CD4-positive, alpha-beta T cell treated with Interleukin-2 at 100 ng/mL for 4 hours (primary cell): ENCODE measurements at regions not wholly inside any gene's neighbourhood (a gene's known extent, or its start where the extent isn't known, plus 50 kb on each side); places are given as distances from the start of the nearest gene placed in this dataset.
"Not testable (repeated sequence)": the region's sequence is repeated elsewhere in the genome, so short reads cannot be mapped to it uniquely, and the experiment has no call there.

Source experiments
- DNase-seq: peaks from one replicate; pipeline ENCODE4 v3.0.0-alpha.2; 2020; ENCODE audit warnings: low spot score

DNA sequence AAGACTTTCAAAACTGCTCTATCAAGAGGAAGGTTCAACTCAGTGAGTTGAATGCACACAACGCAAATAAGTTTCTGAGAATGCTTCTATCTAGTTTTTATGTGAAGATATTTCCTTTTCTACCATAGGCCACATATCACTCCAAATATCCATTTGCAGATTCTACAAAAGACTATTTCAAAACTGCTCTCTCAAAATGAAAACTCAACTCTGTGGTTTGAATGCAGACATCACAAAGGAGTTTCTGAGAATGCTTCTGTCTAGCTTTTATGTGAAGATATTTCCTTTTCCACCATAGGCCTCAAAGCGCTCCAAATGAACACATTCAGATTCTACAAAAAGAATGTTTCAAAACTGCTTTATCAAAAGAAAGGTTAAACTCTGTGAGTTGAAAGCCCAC is 1093.1 kb upstream of the DEFB115 start:
- DNase-seq = not testable (repeated sequence)

DNA sequence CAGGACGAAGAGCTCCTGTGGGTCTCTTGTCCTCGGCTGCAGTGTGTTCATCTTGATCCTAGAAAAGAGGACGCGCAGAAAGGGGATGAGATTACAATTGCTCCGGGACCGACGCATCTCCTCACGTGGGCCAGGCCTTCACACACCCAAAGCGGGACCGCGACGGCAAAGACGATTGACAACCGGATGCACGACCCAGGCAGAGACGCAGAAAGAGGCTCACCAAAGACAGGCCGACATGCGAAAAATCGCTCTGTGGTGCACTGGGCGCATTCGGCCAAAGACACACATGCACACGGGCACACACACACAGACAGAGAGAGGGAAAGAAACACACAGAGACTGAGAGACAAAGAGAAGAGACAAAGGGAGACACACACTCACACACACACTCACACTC is 1089.9 kb upstream of the DEFB115 start:
- no peak for DNase-seq

DNA sequence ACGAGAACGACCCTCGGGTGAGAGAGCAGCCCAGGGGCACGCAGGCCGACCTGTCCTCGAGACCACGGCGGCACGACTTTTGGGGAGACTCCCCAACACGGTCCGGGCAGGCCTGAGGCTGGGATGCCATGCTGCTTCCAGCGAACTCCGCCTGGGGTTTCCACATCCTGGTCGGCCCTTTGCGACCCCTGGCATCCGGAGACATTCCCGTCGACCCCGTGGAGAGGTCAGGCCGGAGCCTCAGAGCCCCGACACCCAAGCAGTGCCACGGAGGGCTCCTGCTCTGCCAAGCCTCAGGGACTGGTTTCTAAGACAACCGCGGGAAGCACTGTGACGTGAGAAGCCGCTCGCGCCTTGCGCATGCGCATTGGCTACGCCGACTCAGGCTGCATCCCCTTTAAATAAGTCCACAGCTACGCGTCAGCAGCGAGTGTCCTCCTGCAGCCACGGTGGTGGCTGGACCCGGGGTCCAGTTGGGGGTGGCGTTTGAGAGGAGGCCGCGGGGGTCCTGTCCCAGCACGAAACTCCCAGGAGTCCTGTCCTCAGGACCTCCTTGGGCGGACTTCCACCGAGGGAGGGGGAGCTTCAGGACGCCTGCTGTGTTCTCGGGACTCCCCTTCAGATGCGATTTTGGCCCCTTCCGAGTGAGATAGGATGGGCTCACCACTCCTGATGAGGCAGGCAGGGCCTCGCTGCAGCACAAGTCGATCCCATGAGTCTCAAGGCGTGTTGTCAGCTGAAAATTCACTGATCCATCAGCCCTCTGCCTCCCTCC is 1089.3 kb upstream of the DEFB115 start:
- DNase-seq = peak; percentile 46

DNA sequence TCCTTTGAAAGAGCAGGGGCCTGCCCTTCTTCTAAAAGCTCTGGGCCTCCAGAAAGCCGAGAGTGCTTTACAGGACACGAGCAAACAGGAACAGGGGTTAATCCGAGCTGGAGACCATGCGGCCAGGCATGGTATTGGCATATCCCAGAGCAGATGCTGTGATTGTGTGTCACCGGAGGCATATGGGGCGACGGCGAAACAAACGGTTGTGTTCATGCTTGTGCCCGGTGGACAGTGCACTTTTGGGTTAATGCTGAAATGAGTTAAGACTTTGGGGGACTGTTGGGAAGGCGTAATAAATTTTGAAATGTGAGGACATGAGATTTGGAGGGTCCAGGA is 1088.7 kb upstream of the DEFB115 start:
- DNase-seq = no peak

DNA sequence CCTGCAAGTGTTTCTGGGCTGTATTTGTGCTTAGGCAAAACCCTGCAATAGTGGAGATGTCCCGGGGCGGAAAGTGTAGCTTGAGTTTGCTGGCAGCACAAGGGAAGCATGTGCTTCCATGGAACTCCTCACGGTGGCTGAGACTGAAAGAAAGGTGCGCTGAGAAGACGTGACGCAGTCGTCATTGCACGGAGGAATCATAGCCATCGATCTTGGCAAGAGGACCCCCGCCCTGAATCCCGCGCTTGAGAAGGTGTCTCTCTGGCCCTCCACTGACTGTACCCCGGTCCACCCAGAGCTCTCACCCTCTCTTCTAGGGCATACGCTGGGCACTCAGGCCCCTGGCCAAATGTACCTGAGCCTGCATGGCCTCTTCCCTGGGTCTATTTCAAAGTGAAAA is 1081.8 kb upstream of the DEFB115 start:
- DNase-seq = no peak

DNA sequence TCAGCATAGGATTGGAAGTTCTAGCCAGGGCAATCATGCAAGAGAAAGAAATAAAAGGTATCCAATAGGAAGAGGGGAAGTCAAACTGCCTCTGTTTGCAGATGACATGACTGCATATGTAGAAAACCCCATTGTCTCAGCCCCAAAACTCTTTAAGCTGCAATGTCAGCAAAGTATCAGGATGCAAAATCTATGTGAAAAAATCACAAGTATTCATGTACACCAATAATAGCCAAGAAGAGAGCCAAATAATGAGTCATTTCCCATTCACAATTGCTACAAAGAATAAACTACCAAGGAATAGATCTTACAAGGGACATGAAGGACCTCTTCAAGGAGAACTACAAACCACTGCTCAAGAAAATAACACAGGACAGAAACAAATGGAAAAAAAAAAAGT is 1074.3 kb upstream of the DEFB115 start:
- not testable (repeated sequence) for DNase-seq

DNA sequence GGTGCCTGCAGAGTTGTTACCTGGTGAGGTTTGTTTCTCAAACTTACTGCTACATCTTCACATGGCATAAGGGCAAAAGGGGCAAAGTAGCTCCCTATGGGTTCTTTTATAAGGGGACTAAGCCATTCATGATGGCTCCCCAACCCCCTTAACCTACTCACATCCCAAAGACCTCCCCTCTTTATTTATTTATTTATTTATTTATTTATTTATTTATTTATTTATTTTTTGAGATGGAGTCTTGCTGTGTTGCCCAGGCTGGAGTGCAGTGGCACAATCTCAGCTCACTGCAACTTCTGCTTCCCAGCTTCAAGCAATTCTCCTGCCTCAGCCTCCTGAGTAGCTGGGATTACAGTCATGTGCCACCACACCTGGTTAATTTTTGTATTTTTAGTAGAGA is 1065.7 kb upstream of the DEFB115 start:
- DNase-seq = not testable (repeated sequence)

DNA sequence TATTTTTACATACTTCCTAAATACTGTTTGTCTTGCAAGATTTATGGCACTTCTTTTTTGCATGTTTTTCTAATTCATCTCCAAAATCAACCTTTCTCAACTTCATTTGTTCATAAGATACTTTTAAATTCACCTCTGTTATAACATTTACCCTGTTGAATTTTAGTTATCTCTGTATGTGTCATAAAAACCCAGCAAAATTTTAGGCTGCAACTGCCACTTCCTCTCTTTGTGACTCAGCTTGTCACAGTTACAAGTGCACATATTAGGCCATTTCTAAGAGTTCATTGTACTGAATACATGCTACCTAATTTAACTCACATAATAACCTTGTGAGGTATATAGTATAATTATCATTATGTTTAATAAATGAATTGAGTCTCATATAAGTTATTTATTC is 1023.0 kb upstream of the DEFB115 start:
- DNase-seq = not testable (repeated sequence)

DNA sequence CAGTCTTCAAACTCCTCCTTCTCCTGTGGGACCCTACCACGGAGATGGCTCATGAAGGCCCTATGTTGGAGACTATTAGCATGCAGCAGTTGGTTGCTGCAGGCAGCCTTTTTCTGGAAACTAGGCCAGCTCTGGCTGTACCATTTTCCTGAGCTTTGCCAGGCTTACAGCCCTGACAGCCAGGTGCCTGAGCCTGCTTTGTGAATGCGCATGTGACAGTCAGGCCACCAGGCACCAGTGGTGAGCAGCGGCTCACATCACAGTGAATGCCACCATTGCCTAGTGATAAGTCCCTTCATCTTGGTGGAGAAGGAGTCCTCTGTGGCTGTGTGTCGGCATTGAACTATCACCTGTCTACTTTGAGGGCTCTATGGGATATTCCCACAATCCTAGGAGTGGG is 982.4 kb upstream of the DEFB115 start:
- DNase-seq = not testable (repeated sequence)

DNA sequence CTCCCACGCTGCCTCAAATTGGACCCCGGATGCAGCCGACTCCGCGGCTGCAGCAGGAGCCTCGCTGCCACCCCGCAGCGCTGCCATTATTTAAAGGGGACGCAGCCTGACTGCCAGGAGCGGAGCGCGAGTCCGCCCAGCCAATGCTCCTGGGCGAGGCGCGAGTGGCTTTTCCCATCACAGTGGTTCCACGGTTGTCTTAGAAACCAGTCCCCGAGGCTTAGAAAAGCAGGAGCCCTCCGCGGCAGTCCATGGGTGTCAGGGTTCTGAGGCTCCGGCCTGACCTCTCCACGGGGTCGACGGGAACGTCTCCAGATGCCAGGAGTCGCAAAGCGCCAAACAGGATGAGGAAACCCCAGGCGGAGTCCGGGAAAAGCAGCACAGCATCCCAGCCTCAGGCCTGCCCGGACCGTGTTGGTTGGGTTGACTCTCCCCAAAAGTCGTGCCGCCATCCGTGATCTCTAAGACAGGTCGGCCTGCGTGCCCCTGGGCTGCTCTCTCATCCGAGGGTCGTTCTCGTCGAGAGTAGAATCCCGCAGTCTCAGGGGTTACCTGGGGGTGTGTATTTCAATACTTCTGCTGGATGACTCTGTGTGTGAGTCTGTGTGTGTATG is 975.8 kb upstream of the DEFB115 start:
- DNase-seq = no peak

DNA sequence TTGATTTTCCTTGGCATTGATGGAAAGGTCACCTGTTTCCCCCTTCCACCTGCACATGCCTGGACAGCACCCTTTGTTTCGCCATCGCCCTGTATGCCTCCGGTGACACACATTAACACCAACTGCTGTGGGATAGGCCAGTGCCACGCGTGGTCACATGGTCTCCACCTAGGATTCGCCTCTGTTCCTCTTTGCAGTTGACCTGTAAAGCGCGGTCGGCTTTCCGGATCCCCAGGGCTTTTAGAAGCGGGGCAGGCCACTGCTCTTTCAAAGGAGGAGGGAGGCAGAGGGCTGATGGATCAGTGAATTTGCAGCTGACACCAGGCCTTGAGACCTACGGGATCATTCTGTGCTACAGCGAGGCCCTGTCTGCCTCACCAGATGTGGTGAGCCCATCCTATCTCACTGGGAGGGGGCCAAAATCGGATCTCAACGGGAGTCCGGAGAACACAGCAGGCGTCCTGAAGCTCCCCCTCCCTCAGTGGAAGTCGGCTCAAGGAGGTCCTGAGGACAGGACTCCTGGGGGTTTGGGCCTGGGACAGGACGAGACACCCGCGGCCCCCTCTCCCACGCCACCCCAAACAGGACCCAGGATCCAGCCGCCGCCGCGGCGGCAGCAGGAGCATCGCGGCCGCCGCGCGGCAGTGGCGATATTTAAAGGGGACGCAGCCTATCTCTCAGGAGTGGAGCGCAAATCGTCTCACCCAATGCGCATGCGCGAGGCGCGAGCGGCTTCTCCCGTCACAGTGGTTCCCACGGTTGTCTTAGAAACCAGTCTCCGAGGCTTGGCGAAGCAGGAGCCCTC is 973.8 kb upstream of the DEFB115 start:
- DNase-seq = peak; percentile 85

DNA sequence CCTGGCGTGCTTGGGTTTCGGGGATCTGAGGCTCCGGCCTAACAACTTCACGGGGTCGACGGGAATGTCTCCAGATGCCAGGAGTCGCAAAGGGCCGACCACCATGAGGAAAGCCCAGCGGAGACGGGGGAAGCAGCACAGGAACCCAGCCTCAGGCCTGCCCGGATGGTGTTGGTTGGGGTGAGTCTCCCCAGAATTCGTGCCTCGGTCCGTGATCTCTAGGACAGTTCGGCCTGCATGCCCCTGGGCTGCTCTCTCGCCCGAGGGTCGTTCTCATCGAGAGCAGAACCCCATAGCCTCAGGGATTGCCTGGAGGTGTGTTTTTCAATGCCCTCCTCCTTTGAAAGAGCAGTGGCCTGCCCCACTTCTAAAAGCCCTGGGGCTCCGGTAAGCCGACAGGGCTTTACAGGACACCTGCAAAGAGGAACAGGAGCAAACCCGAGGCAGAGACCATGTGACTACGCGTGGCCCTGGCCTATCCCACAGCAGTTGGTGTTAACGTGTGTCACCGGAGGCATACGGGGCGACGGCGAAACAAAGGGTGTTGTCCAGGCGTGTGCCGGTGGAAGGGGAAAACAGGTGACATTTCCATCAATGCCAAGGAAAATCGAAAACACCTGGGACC is 973.1 kb upstream of the DEFB115 start:
- no peak for DNase-seq

DNA sequence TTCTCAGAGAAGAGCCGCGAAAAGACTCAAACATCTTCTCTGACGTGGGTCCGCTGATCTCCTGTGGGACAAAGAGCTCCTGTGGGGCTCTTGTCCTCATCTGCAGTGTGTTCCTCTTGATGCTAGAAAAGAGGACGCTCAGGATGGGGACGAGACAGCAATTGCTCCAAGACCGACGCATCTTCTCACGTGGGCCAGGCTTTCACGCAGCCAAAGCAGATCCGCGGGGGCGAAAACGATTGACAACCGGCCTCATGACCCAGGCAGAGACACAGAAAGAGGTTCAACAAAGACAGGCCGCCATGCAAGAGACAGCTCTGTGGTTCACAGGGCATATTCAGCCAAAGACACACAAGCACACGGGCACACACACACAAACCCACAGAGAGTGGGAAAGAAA is 971.8 kb upstream of the DEFB115 start:
- DNase-seq = no peak

DNA sequence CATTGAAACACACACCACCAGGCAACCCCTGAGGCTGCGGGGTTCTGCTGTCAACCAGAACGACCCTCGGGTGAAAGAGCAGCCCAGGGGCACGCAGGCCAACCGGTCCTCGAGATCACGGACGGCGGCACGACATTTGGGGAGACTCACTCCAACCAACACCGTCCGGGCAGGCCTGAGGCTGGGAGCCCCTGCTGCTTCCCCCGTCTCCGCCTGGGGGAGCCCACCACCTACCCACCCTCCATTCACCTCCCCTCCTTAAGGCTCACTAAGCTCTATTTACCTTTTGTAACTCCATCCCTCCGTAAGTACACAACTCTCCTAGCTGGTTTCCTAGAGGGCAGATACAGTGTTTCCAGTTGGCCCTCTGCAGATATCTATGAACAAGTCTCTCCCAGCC is 971.3 kb upstream of the DEFB115 start:
- DNase-seq = no peak

DNA sequence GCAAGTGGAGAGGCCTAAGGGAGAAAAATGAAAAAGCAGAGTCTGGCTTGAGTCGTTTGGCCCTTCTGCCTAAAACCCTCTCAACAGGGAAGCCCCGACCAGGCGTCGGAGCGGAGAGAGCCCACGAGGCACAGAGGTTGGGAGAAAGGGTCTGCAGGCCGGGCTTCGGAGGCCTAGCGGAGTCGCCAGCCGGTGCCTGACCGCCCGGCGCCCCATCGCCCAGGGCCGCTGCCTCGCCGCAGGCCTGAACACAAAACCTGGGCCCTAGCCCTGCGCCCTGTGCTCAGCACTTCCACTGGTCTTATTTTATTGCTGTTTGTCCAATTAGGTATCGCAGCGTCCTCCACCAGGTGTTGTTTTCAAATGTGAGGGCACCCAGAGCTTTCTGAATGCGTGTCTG is 970.0 kb upstream of the DEFB115 start:
- not testable (repeated sequence) for DNase-seq

DNA sequence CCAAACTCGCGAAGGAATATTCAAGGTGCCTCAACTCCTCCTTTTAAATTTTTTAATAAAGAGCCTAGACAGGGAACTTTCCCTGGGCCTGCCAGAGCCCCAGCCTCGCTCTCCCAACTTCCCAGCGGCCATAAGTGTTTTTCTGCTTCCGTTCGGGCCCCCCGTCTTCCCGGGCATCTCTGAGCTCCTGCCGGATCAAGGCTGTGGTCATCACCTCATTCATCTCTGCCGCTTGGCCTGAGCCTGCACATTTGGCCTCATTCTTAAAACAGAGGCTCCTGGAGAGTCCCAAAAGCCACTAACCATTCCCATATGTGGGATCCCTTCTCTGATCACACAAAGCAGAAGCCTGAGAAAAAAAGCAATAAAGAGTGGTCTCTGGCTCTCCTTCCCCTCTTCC is 969.1 kb upstream of the DEFB115 start:
- DNase-seq = no peak

DNA sequence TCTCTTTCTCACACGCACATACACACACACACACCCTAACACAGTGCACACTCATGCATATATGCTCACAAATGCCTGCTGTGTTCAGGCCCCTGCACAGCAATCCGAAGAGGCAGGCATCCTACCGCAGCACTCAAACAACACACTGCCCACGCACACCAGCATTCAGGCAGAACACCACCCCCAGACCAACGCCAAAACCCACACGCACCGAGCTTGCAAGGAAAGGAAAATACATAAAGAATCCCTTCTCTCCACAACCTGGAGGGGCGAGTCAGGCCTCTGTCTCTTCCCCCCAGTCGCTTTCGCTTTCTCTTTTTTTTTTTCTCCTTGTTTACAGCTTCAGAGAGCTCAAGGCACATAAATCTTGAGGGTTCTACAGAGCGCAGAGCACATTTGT is 968.4 kb upstream of the DEFB115 start:
- DNase-seq = peak; percentile 18

DNA sequence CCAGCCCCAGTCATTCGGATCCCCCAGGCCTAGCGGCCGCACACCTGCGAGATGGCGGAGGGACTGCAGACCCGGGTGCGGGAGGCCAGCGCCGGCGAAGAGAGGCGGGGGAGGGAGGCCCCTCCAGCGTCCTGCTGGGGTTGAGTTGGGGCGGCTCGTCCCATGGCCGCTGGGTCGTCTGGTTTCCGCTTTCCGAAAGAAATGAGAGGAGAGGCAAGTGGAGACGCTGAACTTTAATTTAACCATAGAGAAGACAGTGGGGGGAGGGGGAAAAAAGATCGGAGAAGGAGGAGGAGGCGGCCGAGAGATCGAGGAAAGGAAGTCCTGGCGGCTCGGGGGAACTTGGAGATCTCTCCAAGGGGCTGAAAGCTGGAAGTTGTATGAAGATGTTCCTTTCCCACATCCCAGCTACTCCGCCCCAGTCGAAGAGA is 967.7 kb upstream of the DEFB115 start:
- not testable (repeated sequence) for DNase-seq

DNA sequence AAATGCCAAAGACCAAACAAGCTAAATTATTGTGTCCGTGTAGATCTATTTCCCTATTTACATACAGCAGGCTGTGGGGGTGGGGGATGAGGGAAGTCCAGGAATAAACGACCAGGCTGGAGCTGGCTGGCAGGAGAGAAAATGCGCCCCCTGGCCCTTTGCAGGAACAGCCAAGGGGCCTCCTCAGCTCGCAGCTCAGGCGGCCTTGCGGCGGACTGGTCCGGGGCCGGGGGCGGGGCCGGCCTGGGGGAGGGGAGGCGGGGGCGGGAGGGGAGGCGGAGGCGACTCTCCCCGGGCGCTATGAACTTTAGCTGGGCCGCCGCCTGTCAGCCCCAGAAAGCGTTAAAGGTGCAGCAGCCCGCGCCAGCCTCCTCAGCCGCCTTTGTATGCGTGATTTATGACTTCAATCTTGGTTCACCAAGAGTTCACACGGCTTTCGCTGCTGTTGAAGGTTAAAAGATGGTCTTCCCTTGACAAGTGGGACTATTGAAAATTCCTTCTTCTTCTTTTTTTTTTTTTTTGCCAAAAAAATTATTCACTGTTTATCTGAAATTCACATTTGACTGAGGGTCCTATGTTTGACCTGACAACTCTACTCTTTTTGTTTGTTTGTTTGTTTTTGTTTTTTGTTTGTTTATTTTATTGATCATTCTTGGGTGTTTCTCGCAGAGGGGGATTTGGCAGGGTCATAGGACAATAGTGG is 967.0 kb upstream of the DEFB115 start:
- DNase-seq = peak; percentile 32

DNA sequence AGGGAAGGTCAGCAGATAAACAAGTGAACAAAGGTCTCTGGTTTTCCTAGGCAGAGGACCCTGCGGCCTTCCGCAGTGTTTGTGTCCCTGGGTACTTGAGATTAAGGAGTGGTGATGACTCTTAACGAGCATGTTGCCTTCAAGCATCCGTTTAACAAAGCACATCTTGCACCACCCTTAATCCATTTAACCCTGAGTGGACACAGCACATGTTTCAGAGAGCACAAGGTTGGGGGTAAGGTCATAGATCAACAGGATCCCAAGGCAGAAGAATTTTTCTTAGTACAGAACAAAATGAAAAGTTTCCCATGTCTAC is 966.4 kb upstream of the DEFB115 start:
- DNase-seq = not testable (repeated sequence)

DNA sequence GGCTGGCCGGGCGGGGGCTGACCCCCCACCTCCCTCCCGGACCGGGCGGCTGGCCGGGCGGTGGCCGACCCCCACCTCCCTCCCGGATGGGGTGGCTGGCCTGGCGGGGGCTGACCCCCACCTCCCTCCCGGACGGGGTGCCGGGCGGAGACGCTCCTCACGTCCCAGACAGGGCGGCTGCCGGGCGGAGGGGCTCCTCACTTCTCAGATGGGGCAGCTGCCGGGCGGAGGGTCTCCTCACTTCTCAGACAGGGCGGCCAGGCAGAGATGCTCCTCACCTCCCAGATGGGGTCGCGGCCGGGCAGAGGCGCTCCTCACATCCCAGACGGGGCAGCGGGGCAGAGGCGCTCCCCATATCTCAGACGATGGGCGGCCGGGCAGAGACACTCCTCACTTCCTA is 965.8 kb upstream of the DEFB115 start:
- DNase-seq = not testable (repeated sequence)

DNA sequence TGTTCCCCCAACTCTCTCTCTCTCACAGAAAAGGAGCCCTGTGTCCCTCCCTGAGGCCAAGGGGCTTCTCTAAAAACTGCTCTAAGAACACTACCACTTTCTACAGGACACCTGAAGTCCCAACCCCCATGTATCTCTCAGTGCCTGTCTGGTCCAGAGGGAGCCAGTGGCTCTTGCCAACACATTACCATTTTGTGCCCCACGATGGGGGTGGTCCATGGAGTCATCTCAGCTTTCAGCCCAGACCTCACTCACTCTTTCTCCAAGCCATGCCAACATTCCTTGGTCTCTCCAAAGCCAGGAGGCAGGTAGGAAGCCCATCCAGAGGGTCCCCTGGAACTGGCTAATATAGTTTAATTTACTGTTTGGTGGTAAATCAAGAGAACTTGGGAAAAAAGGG is 962.1 kb upstream of the DEFB115 start:
- DNase-seq = not testable (repeated sequence)
